ENCODE measurements at regions not wholly inside any gene's neighbourhood (a gene's known extent, or its start where the extent isn't known, plus 50 kb on each side); places are given as distances from the start of the nearest gene placed in this dataset.
A peak's percentile ranks its signal among the peaks of the same experiment; 100 is the strongest.

DNA sequence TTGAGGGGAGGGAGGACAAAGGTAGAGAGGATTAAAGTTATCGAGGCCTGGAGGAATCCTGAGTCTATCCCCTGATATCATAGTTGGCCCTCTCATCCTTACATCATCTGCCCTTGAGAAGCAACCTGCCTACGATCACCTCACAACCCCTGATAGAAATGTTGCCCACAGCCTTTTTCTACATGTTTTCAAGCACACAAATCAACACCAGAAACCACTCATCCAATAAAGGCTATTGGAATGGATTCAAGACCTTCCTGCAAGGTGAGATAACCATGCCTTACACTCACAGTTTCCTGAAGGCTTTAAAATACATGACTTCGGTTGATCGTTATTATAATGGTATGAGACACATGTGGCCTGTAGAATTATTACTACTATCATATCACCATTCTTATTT, 175.7 kb upstream of the EGLN3 start:
- DNase-seq (ENCODE audit: low spot score), result no peak

DNA sequence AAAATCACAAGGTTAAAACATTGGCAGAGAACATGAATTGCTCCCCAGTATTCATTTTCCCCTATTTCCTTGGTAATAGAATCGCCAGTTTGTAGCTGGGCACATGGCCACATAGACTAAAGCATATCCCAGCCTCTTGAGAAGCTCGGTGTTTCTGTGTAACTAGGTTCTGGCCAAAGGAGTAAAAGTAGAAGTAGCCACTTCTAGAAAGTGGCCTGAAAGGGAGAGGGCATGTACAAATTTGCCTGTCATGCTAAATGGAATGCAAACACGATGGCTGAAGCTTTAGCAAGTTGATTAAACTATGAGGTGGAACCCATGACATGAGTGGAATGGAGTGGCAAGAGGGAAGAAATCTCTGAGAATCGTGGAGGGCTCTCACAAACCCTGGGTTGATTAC, 173.7 kb upstream of the EGLN3 start:
- DNase-seq (ENCODE audit: low spot score), result no peak

DNA sequence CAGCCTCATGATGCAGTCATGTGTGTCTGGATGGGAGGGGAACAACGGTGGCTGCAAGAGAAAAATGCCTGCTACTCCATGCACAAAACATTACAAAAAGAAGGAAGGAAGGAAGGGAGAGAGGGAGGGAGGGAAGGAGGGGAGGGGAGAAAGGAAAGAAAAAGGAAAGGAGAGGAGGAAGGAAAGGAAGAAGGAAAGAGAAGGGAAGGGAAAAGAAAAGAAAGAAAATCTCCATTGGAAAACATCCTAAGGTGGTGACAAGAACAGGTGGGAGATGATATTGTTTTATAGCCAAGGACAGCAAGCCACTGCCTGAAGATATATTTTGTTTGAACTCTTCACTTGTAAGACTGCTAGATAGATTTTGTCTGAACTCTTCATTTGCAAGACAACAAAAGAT, 171.8 kb upstream of the EGLN3 start:
- DNase-seq (ENCODE audit: low spot score), result no peak

DNA sequence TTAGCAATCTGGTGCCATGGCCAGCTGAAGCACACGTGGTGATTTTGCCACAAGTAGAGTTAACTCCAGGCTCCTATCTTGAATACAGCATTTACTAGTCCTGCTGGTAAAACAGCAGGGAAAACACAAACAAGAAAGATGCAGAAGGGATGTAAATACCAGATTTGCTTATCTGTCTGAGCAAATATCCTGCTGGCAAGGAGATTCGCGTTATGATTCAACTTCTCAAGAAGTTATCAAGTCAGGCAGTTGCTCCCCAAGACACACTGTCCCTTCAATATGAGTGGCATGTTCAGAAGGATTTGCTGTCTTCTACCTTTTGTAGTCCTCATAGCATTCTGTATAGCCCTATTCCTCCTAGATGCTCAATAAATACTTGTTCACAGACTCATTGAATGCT, 171.2 kb upstream of the EGLN3 start:
- DNase-seq (ENCODE audit: low spot score), result no peak

DNA sequence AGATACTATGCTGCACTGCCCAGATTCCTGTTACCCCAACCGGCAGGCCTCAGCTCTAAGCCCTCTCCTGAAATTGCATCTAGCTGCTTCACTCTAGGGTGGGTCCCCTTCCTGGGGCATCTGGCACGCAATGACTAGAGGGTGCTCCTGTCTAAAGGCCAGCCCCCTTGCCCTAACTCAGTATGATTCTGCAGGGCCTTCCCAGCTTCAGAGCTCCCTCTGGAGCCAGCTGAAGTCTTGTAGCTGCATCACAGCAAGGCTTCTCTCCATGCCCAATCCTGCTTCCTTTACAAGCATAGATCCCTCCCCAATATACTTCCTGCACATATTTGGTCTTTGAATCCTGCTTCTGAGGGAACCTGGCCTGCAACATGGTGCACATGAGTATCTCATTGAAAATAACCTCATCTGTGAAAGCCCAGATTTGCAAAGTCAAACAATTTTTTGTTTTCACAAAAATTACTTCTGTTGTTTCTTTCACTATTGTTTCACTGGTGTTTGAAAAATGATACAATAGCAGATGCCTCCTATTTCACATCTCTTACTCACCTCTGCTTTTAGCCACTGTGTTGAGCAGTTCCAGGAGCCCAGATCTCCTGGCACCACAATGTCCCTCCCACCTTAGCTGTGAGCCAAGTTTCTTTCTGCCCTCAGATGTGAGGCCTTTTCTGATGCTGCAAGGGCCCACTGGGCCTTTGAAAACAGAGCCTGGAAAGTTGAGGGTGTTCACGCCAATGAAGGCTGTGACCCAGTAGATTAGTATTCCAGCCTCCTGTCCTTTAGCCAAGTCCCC, 169.5 kb upstream of the EGLN3 start:
- DNase-seq (ENCODE audit: low spot score), result no peak

DNA sequence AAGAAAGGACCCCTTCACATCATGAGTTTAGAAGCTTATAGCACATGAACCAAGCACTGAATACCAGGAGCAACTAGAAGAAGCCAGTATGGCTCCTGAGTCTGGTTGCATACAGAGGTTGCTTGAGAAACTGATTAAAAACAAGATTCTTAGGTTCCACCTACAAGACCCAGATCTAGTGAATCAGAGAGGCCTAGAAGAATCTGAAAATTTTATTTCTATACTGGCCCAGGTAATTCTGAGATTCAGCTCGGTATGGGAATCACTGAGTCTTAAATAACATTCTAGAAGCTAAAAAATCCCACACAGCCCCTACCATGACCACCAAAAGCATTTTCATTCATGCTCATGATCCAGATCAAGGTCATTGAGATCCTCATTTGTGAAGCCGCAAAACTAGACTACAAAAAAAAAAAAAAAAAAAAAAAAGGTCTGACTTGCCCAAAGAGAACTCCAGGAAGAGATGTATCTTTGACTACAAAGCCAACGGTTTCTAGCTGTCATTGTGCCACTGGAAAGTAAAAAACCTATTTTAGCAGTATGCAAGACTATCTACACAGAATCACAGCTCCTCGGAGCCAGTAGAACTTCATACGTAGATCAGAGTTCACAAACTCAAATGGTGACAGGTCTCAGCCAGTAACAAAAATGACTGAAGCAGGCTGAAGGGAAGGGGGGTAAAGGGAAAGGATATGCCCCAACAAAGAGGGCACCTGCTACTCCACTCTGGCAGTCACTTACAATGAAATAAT, 168.4 kb upstream of the EGLN3 start:
- DNase-seq (ENCODE audit: low spot score), result no peak

DNA sequence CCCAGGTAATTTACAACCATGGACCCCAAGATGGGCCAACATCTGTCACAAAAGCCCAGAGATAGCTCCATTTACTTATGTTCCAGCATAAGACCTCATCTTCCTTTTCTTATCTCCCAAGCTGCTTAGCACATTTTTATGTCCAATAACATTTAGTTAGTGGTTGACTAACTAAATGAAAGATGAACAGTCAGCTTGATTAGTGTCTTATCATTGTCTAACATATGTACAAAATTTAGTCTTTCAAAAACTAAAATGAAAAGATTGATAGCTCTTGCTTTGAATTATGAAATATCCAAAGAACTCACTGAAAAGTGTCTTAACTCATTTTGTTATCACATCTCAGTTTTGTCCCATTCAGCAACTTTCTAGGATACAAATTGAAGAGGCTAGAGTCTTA, 163.1 kb upstream of the EGLN3 start:
- DNase-seq (ENCODE audit: low spot score), result no peak

DNA sequence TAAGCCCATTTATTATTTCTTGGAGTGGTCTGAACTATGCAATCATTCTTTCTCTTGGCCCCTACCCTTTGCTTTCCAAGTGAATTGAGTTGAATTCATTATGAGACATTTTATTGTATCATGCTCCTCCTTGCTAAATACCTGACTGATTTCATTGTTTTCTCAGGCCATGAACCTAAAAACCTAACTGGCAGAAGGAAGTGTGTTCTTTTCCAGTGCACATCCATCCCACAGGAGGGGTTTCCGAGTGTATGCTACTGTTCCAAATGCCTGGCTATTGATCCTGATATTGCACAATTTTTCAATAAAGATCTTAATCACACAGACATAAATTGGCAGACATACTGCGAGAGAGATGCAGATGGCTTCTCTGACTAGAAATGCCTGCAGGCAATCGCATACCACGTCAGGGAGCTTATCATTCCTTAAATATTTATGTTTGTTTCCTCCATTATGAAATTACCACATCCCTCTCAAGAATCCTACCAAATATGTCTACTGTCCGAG, 162.2 kb upstream of the EGLN3 start:
- DNase-seq (ENCODE audit: low spot score), result no peak

DNA sequence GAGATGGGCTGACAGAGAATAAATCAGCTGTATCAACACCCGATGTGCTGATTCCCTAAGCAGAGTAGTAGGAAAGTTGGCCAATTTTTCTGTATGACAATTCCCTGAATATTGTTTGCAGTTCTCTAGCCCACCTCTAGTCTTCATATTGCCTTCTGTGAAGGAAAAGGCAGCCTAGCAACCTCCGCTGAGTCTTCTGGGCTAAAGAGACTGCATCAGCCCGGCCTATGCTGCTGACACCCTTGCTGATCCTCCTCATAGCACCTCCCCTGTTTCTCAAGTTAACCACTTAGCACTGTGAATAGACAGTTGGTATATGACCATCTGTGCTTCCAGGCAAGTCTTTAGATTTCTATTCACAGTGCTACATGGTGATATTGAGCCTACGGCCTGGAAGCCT, 161.1 kb upstream of the EGLN3 start:
- no peak for DNase-seq (ENCODE audit: low spot score)

DNA sequence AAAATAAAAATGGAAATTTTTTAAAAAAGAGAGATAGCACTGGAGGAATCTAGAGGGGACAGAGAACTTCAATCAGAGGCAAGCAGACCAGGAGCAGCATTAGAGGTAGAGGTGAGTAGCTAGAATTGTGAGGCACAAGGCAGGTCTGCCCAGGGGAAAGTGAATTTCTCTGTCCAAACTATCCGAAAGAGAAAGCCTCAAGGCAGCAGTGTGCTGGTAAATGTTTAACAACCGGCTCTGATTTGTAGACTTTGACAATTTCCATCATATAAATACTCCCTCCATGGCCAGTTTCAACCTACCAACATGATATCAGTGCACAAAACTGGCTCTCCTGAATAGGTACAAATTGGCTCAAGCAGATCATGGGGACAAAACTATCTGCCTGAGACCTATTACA, 160.6 kb upstream of the EGLN3 start:
- DNase-seq (ENCODE audit: low spot score), result no peak

DNA sequence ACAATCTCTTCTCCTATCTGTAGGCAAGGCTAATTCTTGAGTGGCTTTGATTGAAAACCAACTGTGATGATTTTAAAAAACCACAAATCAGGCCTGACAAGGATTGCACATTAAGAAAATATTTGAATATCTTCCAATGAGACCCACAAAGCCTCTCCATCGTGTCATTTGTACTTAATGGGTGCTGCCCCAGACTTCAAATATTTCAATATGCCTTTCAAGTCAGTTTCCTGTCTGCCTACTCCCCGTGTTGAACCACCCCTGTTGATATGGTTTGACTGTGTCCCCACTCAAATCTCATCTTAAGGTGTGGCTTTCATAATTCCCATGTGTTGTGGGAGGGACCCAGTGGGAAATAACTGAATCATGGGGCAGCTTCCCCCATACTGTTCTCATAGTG, 159.7 kb upstream of the EGLN3 start:
- no peak for DNase-seq (ENCODE audit: low spot score)

DNA sequence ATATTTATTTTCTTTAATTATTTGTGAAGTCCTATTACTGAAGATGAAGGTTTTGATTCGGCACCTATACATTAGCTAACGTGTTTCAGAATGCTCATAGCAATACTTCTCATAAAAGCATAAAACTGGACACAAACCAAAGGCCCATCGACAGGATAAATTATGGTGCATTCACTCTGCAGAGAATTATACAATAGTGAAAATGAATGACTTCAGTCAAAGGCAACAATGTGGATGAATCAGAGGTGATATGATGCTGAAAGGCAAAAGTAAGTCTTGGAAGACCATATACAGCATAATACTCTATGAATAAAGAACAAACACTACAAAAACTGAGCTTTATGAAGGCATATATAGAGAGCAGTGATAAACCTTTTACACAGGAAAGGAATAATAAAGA, 156.6 kb upstream of the EGLN3 start:
- no peak for DNase-seq (ENCODE audit: low spot score)

DNA sequence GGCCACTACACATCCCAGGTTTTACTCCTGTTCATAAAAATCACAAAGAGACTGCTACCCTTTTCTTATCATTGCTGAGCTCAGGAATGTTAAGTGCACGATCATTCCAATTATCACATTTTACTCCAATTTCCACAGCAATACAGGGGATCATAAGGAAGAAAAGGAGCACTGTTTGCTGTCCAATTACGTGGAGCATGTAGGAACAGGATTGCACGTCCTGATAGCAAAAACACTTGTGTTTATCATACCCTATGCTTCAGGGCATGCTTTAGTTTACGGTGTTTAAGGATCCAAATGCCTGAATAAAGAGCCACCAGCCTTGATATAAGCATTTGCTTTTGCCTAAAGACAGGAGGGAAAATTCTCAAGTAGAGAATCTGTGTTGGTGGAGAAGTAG, 155.4 kb upstream of the EGLN3 start:
- no peak for DNase-seq (ENCODE audit: low spot score)

DNA sequence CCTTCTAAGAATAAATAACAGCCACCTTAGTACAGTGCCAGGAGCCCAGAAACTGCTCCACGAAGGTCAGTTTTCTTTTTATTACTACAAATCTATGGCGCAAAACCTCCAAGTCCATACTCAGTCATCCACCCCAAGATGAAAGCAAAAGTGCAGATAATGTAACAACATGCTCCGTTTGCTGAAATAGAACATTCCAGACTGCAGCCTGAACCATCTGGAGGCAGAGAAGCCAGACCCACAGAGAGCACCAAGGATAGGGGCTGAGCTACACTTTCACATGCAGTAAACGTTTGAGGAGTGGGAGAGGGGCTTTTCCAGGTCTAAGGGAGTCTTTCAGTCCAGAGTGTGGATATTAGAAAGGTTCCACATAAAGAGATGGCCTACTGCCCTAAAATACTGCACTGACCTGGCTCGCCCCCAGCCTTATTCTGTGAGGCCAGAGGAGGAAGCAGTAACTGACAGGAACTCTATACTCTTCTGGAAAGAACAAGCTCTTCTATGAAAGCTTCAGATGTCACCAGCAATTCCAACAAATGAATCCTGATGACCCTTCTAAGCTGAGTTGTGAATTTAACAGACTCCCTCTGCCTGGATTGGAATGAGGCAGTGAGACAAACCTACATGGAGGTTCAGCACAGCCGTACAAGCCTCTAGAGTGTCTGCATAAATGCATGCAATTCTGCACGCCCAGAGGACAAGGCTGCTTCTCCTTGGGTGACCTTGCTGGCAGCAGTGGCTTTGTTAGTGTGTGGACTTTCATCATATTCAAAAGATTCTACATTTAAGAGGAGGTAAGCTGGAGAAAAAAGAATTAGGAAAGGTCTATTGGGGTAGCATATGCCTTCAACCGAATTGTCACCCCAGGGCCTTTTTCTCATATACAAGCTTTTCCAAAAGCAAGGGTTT, 153.9 kb upstream of the EGLN3 start:
- no peak for DNase-seq (ENCODE audit: low spot score)

DNA sequence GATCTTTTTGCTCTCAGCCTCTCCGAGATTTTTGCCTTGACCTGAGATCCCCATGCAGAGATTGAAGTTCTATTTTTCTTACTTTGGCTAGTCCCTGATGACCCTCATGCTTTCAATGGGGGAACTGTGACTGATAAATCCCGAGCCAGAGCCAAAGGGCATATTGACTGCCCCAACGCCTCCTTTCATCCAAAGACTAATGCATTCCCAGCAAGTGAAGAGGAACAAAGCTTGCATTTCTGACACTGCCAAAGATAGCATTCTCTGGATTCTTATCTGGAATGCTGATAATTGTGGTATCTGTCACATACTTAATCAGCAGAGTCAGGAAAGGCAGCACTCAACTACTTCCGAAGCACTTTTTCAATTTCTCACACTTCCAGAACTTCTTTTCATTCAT, 152.3 kb upstream of the EGLN3 start:
- no peak for DNase-seq (ENCODE audit: low spot score)

DNA sequence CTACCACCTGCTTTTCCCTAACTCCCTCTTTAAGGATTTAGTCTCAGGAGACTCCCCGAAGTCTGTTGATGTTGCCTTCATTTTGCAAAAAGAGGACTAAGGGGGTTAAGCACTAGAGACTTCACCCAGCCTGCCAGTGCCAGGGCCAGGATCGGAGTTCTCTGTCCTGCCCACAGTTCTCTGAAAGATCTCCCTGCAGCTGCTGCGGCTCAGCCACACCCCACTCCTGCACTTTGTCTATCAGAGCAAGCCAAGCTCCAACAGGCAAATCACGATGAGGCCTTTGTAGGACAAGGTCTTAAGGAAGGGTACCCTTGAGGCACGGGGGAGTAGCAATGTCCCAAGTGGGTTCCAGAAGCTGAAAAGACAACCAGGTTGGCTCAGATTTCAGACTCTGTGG, 148.8 kb upstream of the EGLN3 start:
- DNase-seq (ENCODE audit: low spot score), result no peak

DNA sequence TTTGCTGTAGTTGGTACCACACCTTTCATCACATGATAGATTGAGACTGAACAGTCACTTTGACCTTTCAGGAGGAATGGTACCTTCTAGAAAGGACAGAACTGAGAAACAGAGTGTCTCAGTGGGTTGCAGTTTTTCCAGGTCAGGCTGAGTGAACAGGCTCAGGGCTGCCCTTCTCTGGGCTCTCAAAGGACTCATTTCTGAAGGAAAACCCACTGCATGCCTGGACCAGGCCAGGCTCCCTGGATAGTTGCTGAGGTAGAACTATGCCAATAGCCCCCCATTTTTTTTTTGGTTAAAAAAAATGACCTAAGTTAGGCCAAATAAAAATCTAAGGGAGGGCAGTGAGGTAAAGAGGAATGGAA, 148.1 kb upstream of the EGLN3 start:
- no peak for DNase-seq (ENCODE audit: low spot score)

DNA sequence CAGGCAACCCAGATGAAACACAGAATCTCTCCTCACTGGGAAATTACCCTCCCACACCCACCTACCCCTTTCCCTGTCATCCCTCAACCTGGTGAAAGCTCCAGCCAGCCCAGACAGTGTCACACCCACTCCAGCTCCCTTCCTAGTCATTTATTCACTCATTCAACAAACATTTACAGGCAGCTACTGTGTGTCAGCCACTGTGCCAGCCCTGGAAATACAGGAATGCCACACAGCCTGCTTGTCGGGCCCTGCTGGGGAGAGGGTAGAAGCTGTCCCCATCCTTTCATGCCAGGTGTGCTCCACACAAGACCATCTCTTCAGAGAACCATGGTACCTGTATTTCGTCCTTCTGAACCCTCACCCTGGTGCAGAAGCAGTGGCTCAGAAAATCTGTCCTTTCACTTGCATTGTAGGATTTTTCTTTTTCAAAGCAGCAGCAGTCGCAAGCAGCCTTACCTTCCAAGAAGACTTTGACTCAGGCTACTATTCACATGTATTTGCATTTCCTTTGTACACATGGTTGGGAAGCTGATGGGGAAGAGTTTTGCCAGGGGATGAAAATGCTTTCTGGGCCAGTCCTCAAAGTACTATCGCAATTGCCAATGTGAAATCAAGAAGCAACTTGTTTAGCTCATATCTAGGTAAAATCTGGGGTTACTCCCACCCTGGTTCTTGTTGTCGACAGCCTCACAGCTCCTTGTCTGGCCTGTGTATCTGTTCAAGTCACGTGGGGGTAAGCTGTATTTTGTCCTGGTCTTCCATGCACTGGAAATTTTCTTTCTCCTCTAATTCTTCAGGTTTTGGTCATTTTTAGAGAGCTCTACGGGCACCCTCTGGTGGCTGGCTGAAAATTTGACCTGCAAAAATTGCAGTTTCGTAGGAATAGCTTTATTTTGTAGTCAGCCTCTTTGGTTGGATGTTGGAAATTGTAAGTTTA, 147.4 kb upstream of the EGLN3 start:
- peak; percentile 38 for DNase-seq (ENCODE audit: low spot score)

DNA sequence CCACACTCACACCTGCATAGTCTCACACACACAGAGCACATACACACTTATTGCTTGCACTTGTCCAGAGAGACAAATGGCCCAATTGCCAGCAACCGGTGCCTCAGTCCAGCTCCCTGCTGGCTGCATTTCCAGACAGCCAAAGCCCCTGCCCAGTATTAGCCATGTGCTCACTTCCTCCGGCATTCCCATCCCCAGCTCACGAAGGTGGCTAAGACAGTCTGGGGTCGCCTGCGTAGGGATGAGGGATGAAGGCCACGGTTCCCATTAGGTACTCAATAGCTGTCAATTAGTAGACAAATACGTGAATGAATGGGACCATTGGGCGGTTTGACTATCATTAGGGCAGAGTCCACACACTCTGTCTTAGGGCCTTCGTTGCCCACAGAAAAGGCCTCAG, 146.8 kb upstream of the EGLN3 start:
- DNase-seq (ENCODE audit: low spot score), result no peak

DNA sequence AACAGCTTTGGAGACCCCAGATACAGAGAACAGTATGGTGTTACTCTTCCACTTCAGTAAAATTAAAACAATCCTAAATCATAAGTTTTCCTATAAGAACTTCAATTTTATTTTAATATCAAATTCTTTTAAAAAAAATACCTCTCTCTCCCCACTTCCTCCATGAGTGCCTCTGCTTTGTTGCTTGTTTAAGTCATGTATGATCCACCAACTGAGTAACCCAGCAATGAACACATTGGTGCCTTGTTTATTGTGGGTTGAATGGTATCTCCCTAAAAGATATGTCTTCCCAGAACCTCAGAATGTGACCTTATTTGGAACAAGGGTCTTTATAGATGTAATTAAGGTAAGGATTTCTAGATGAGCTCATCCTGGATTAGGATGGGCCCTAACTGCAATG, 143.5 kb upstream of the EGLN3 start:
- no peak for DNase-seq (ENCODE audit: low spot score)

DNA sequence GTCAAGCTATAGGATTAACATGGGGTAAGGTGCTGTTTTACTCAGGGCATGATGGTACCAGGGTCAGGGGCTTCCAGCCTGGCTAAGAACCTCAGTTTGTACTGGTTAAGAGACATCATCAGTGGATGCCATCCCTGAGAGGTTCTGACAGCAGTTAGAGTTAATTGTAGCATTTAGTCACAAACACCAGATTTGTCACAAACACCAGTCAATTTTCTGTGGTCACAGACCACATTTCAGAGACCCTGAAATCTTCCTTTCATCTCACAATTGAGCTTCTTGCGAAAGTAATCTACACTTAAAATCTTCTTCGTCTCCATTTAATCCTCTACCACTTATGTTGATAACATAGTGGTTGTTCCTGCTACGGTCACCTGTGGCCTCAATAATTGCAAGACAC, 143.0 kb upstream of the EGLN3 start:
- DNase-seq (ENCODE audit: low spot score), result peak; percentile 6

DNA sequence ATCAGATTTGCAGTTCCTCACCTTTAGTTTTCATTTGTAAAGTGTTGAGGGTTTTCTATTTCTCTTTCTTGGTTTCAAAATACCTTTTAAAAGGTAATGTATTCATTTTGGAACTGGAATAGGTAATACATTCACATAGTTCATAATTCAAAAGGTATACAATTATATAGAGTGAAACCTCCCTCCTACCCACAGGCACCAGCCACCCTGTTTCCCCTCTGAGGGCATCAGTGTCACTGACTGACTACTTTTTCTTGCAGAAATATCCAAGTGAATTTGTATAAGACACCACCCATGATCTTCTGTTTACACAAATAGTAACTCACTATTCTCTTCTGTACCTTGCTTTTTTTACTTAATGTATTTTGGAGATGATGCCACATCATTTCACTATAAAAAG, 139.6 kb upstream of the EGLN3 start:
- no peak for DNase-seq (ENCODE audit: low spot score)

Measured in CD4-positive, alpha-beta T cell treated with Interleukin-15 for 4 hours (primary cell).